ENCODE measurements at regions not wholly inside any gene's neighbourhood (a gene's known extent, or its start where the extent isn't known, plus 50 kb on each side); places are given as distances from the start of the nearest gene placed in this dataset.

DNA sequence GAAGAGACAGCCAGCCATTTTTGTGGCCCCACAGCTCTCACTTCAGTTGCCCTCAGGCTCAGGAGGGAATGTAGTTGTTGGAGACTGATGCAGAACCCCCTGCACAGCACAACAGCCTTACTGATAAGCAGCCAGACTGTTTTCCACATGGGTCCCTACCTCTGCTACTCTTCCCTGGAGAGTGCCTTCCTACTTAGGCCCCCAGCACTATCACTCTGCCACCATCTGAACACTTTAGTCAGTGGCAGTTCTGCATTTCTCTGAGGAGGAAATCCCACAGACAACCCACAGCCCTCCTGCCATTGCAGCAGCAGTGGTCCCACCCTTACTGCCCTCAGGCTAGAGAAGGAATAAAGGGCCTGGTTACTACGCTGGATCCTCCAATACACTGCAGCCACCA lies 61.8 kb upstream of the PTPRD start:
- DNase-seq = no peak

DNA sequence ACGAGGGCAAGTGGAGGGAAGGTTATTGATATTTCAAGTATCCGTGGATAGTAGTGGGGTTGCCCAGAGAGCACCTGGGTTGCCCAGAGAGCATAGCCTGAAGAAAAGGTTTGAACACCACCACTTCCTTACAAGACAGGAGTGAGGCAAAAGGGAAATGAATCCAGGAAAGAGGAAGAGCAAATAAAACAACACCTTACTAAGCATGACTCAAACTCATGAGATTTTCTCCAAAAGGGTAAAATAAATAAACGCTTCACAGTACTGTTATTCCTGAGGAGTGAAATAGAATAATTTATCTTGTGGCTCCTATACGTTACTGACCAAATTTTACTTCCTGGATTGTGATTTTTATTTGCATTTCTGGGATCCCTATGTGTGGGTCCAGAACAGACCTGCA lies 65.2 kb upstream of the PTPRD start:
- no peak for DNase-seq

DNA sequence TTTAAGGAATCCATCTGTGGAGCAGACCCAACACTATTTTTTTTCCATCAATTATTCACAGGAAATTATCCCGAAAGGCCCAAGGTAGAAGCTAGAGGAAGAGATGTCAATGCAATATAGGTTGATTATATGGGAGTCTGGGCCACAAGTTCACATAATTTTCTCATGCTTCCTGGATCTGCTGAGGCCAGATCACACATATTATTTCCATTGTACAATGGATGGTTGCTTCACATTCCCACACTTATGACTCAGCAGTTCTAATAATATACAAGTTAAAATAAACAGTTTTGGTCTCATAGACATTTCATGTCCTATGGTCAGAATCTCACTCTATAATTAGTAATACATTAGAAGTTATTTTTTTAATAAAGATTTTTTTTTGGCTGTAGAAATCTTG lies 66.0 kb upstream of the PTPRD start:
- DNase-seq = no peak

DNA sequence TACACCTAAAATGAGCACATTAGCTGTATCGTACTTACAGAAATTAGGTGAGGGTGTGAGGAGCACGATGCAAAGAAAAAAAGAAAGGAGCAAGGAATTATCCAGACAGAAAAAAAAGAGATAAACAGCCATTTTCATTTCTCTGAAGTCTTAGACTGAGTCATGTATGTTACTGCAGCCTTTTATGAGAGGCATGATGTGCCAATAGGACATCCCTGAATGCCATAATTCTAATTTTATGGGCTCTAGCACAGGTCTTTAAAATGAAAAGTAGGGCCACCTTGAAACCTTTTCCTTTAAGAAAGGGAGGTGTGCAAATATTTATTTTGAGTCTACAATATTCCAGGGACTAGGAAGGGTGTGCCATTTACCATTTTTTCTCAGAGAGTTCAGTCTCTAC lies 74.1 kb upstream of the PTPRD start:
- DNase-seq = no peak

DNA sequence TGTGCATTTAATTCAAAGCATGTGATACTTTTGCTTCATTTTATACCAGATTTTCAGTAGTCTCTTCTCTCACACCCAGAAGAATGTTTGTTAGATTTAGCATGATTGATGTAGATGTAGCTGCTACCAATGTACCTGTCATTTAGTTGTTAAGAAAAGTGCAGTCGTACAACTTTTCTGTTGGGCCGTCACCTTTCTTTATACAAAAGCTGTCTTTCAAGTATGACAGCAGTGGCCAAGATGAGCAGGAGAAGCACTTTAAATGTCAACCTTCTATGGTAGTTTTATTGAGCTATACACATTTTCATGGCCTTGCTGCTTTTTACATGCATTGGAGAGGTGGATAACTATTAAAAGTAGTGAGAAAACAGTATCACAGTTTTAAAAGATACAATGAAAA lies 77.7 kb upstream of the PTPRD start:
- DNase-seq = no peak

DNA sequence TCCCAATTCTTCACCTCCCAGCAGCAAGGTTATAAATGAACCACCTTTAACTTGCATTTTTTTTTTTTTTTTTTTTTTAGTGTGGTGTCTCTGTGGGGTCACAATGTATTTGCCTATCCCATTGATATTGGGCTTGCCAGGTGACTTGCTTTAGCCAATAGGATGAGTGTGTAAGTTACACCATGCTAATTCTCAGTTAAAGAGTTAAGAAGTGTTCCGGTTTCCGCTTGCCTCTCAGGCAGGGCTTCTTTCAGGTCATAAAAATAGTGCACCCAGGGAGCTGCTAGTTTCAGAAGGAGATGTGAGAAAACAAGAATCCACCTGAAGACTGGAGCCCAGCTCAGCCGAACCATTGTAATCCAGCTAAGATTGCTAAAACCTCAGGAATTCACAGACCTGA lies 84.2 kb upstream of the PTPRD start:
- DNase-seq = no peak

DNA sequence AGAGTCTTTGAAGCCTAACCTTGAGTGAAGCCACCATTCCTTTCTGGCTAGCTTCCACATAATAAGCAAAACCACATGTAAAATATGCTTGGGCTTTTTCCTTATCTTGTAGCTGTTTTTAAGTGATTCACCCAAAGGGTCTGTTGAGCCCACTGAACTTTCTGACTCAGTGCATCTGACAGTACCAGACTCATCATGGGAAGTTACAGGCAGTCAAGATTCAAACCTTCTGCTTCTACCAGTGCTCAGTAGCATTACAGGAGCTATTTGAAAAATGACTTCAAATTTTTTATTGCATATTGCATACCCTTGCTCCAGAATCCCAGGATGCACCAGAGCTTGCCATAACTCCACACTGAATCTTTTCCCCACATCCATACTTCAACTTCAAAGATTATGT lies 87.5 kb upstream of the PTPRD start:
- no peak for DNase-seq

DNA sequence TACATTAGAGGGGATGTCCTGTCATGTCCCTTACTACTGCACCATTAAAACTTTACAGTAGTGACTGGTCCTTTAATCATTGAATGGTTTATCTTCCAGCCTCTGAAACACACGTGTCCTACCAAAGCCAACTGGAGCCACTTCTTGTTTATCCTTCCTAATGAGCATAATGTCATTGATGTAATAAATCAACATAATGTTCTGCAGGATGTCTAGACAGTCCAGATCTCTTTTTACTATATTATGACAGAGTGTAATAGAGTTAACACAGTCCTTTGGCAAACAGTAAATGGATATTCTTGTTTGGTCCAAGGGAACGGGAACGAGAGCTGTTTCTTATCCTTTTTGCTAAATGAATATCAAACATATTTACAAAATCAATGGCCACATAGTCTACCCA lies 88.1 kb upstream of the PTPRD start:
- no peak for DNase-seq

DNA sequence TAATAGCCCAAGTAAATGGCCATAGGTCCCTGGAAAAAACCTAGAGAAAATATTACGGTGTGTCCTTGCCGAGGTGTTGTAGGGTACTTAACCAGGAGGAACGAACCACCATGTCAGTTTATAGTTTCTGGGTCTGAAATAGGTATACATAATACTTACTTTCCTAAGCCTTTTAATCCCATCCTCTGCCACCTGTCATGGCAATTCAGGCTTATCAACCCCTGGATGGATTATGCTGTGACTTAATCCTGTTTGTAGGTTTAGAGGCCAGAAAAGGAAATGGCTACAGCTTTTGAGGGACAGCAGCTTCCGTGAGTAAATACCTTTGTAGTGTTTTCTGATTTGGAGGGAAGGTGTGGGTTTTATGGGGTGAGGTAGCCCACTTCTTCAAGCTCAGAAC lies 89.1 kb upstream of the PTPRD start:
- DNase-seq = no peak

DNA sequence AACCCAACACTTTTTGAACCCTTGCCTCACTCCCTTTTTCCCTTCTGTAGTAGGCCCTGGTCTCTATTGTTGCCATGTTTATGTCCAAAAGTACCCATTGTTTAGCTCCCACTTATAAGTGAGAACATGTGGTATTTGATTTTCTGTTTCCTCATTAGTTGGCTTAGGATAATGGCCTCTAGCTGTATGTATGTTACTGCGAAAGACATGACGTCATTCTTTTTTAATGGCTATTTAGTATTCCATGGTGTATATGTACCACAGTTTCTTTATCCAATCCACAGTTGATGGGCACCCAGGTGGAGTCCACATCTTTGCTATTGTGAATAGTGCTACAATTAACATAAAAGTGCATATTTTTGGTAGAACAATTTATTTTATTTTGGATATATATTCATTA lies 90.3 kb upstream of the PTPRD start:
- no peak for DNase-seq

DNA sequence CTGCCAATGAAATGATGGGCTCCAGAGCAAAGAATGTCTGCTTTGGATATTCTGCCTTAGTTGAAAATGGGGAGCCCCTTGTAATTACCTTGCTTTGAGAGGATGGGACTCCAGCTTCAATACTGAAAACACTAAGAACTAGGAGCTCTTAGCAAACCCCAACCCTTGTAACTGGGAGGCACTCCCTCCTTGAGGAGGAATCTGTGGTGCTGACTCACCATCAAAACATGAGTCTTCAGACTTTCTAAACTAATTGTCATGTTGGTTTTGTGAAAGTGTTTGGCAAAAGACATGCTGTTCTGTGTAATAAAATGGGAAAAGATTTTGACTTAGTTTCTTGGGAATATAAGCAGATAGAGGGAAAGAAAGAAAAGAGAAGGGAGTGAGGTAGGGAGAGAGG lies 91.9 kb upstream of the PTPRD start:
- no peak for DNase-seq

DNA sequence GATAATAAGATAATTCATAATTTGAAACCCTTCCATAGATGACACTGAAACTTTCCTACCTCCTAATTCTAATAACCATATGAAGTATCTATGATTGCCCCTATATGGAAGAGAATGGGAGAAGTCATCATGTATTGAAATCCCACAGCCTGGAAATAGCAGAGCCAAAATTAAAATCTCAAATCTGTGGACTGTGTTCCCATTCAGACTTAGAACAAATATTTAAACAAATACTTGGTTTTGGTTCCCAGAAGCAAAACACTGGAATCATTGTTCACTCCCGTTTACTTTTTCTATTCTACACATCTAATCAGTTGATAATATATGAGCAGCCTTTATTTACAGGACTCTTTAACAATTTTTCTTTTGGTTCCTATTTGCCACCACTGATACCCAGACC lies 92.6 kb upstream of the PTPRD start:
- DNase-seq = no peak

DNA sequence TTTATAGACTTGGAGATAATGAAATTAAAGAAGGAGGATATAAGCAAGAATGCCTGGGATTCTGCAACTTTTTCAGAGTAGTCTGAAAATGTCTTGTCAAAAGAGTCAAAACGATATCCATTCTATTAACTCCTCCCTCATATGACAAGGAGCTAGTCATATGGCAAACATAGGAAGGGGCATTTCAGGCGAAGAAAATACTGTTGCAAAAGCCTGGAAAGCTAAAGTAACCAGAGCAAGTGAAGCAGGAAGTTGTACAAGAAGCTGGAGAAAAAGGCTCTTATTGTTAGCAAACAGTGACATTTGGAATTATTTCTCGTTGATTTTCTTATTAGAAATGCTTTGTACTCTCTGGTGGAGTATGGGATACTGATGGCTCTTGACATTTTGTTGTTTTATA lies 94.0 kb upstream of the PTPRD start:
- DNase-seq = no peak

DNA sequence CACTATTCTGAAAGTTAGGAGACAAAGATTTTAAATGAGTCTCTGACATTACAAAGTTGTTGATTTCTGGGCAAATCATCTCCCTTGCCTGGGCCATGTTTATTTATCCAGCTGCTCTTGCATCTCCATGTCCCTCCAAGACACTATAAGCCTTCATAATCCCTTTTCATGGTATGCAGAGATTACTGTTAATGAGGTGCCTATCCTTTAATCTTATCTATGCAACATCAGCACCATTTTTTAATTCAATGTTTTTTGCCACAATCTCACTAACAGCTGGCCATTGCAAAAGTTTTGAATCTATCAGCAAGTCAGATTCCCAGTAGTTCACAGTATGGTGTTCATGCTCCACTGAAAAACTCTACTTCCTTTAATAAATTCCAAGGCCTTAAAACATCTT lies 108.5 kb upstream of the PTPRD start:
- DNase-seq = no peak

DNA sequence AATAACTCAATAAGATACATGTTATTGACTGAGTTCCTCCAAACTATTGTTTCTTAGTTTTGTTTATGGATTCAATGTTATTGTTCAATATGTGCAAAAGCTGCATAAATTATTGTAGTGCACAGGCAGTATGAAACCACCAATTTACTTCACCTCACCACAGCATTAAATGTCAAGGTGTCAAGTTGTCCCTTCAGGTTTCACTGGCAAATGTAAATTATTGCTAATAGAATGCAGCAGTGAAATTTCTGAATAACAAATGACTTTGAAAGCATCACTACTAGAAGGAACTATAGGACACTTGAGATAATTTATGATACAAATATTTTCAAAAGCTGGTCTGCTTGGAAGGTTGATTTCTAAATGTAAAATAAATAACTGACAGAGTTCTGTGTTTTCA lies 116.4 kb upstream of the PTPRD start:
- no peak for DNase-seq

DNA sequence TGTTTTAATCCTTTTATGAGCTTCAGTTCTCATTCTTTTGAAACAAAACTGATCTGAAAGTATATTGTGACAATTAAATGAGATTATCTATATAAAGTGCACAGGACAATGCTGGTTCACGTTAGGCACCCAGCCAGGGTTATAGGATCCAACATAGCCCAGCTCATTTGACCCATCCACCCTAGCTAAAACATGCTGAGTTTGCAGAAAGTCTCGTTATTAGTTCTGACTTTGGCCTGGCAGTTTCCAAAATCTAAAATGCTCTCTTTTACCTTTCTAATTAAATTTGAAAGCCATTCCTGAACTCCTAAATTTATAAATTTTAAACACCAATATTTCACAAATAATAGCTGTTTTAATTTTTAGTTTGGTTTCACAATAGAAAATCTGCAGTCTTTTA lies 131.9 kb upstream of the PTPRD start:
- DNase-seq = no peak

DNA sequence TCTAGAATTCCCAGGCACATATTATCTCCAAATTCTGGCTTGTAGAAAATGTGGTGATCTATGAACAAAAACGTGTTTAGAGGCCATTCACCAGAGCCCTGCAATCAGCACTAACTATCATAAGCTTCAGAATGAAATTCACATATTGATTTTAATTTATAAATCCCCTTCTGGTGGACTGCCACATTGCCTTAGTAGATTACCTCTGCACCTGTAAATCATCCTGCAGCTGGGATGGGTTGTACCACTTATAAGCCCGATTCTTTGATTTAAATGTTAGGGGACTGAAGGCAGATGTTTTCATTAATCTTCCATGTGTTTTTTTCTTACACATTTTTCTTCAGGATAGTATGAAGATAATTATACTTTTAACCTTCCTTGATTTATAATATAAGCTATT lies 140.7 kb upstream of the PTPRD start:
- DNase-seq = no peak

DNA sequence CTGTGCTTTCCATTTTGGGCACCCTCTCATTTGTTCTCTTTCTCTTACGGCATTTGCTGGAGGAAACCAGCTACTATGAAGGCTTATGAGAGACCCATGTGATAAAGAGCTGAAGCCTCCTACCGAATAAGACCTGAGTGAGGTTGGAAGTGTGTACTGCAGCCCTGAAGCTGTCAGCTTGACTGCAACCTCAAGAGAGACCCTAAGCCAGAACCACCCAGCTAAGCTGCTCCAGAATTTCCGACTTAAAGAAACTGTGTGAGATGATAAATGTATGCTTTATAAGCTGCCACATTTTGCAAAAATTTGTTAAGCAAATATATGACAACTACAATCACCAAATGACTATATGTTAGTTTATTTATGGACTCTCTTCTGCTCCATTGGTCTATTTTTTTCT lies 151.7 kb upstream of the PTPRD start:
- DNase-seq = no peak

DNA sequence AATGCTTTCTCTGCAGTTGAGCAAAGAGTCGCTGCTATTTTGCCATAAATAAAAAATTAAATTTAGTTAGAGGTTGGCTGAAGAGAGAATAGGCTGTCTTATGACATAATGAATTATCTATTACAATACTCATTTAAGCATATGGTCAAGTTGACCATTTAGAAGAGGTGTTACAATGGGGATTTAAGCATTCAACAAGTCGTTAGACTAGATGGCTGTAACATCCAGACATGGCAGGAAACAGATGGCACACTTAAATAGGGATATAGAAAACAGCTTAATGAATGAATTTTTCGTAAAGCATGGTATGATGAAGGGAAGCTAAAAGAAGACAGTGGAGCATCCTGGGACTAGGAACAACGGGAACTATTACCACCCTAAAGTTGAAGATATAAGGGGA lies 160.3 kb upstream of the PTPRD start:
- no peak for DNase-seq

DNA sequence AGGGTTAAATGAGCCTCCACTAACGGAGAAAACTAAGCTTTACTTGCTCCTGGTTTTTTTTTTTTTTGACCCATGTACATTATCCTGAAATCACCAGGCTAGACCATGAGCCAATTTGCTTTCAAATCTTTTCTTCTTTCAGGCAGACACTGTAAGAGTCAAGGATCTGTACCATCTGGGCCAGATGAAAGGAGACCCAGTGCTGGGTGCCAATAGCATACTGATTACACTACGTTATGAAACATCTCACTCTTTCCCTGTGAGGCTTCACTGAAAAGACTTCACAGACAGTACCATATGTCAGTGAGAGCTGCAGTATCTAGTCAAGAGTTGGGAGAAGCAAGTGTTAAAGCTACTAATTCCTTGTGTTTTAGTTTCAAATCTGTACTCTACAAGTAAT lies 161.2 kb upstream of the PTPRD start:
- no peak for DNase-seq

DNA sequence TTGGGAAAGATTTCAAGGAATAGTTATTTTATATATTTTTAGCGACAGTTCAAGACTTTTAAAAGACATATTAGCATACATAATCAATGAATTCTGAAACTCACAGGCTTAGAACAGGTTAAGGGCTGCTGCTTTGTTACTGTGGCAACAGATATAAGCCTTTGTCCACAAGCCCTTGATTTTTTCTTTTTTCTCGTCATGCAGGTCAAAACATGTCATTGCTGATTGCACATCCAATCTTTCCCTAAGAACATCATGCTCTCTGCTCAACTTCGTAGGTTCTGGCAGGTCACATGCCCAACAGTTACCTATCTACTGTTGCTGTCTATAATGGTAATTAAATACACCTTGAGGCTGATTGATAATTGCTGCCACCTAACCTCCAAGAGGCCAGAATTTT lies 172.5 kb upstream of the PTPRD start:
- no peak for DNase-seq

DNA sequence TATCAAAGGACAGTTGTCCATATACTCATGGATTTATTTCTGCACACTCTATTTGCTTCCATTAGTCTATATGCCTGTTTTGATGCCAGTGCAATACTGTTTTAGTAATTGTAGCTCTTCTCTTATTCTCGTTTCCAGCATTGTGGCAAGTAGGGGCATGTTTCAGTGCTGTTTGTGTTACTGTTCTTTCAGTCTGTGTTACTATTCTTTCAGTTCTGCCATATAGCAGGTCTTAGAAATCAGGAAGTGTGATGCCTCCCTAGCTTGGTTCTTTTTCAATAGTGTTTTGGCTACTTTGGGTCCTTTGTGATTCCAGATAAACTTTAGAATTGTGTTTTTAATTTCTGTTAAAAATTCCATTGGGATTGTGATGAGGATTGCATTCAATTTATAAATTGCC lies 180.5 kb upstream of the PTPRD start:
- no peak for DNase-seq

DNA sequence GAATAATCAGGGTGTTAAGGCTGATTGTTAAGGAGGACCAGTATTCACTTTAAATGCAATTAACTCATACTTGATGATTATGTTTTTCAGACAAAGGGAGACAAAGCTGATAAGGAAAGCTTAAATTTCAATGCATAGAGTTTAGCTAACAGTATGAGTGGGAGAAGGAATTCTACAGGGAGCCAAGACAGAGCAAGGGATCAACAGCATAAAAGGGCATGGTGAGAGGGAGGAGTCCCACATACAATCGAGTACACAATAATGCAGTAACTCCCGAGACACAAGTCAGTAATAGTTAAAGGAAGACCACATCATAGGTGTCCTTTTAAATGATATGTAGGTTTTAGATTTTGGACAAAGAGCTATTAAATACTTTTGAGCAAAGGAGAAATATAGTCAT lies 191.7 kb upstream of the PTPRD start:
- DNase-seq = no peak

DNA sequence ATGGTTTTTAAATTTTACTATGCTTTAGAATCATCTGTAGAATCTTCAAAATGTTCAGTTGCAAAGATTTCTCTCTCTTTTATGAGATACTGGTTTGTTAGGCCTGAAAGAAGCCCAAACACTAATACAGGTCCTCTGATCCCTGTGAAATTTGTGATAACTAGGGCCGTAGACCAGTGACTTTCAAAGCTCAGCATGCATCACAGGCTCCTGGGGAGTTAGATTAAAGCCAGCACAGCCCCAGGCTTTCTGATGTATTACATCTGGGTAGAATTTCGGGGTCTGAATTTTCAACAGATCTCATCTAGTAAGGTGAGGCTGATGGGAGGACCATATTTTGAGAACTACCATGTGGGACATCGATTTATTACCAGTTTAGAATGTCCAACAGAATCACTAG lies 194.1 kb upstream of the PTPRD start:
- DNase-seq = no peak

DNA sequence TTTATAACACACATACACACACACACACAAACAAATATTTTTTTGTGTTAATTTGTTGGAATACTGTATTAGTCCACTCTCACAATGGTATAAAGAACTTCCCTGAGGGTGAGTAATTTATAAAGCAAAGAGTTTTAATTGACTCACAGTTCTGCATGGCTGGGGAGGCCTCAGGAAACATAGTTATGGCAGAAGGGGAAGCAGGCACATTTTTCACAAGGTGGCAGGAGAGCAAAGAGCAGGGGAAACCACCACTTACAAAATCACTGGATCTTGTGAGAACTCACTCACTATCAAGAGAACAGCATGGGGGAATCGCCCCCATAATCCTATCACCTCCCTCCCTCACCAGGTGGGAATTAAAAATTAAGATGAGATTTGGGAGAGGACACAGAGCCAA lies 205.4 kb upstream of the PTPRD start:
- DNase-seq = no peak

DNA sequence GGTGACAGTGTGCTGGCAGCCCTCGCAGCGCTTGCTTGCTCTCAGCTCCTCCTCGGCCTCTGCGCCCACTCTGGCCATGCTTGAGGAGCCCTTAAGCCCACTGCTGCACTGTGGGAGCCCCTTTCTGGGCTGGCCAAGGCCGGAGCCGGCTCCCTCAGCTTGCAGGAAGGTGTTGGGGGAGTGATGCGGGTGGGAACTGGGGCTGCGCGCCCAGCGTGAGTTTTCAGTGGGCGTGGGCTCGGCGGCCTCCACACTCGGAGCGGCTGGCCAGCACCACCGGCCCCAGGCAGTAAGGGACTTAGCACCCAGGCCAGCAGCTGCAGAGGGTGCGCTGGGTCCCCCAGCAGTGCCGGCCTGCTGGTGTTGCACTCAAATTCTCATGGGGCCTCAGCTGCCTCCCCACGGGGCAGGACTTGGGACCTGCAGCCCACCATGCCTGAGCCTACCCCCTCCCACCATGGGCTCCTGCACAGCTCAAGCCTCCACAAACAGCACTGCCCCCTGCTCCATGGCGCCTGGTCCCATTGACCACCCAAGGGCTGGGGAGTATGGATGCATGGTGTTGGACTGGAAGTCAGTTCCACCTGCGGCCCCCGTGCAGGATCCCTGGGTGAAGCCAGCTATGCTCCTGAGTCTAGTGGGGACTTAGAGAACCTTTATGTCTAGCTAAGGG lies 223.1 kb upstream of the PTPRD start:
- no peak for DNase-seq

Data from SHP77 (cell line).